ENCODE measurements at regions not wholly inside any gene's neighbourhood (a gene's known extent, or its start where the extent isn't known, plus 50 kb on each side); places are given as distances from the start of the nearest gene placed in this dataset.

DNA sequence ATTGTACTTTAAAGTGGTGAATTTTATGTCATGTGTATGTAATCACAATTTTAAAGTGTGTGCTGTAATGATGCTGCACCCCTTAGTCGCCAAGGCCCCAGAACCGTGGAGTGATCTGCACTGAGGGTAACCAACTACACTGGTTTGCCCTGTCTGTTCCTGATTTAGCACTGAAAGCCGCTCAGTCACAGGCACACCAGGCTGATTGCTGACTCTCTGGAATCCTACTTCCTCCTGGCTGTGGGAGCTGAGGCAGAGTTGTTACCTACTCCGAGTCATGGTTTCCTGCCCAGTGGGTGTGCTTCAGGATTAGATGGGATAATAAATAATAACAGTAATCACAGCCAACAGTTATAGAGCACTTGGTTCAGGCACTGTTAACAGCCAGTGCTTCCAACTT is 645.4 kb downstream of the BCOR start:
- no peak for DNase-seq

DNA sequence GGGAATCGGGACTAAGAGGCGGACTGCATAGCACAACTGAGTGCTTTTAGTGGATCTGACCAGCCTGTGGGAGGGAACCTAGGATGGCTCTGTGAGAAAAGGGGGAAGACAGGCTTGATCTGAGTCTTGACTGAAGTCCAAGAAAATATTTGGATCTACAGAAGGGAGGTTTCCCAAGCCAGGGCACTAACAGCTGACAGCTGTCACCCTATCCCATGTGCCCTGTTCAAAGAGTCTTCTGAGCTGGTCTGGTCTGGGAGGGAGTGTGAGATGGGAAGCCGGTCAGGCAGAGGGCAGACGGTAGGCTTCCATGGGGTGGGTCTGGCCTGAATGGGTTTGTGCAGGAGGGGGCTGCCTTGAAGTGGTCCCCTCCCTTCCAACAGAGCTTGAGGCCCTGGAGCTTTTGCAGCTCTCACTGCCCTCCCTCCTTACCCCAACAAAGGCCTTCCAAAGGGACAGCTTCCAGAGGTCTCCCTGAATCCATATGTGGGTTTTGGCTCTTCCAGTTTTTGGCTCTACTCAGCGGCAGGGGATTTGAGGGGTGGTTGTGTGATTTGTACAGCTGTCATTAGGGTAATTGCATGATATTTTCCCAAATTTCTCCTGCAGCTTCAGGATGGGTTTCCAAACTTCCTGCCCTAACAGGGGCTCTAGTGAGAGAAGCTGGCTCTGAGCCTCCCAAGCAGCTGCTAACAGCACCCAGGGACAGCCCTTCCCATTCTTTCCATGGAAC is 643.7 kb downstream of the BCOR start:
- peak; percentile 55 for DNase-seq

DNA sequence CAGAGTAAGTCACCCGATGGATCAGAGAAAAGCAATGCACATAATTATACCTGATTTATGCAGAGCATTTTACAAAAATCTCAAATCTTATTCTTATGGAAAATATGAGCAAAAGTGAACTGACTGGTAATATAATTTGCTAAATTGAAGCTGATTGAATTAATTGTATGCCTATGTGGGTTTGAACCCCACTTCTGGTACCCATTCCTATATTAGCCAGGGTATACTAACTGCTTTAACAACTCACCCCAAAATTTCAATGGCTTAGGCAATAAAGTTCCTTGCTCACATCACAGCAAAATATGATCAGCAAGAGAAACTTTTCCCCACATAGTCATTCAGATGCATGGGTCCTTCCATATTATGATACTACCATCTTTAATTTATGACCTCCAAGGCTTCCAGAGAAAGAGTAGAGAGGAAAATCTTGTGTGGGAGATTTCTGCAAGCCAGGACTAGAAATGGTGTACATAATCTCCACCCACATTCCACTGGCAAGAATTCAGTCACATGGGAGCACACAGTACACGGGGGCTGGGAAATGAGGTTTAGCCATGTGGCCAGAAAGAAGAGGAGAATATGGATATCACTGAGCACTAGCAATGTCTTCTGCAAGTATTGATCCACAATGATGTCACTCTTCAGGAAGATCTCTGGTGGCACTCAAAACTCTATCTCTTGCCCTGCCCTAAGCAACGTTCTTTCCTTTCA is 640.7 kb downstream of the BCOR start:
- DNase-seq, result no peak

DNA sequence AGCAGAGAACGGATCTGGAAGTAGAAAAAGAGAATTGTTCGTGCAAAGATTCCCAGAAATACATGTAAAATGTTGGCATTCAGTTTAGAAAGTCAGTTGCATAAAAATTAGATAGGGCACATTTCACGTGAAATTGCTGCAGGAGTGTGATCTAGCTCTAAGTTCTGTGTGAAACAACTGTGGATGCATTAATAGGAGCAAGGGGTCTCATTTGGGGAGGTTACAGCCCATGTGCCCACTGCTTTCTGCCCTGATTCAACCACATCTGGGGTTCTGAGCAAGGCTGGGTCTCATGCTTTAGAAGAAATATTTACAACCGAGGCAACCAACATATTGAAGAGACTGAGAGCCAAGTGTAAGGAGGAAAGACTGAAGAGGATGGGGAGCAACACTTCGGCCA is 639.0 kb downstream of the BCOR start:
- DNase-seq, result no peak

- DNase-seq, result no peak
Measured at GRCh38 chrX:39459204-39459603, 638.6 kb downstream of the BCOR start.

DNA sequence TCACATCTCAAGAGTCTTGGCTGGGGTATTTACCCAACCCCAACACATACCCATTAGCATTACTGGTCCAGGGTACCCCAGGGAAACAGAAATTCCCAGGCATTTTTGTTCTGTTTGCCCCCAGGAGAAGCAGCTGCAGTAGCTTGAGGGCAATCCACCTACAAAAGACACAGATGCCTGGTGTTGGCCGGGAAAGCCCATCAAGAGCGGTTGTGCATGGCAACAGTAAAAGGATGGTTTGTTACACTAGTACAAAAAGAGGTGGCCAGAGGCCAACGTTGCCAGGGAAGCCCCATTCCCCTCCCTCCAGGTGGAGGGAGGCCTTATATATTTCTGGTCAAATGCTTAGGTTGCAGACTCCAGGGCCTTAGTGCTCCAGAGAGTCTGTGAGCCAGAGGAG is 637.8 kb downstream of the BCOR start:
- DNase-seq, result no peak

DNA sequence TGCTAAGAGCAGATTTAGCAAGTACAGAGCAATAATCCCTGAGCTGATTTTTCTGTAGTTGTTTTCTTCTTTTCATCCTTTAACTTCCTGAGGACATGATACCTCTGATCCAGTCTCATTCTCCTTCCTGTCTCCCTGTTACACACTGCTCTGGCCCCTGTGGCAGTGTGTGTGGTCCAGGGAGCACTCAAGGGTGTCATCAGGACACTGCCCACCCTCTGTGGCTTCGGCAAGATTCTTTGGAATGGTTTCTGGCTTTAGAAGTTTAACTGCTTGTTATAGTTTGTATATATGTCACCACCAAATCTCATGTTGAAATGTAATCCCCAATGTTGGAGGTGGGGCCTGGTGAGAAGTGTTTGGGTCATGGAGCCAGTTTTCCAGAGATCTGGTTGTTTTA is 637.3 kb downstream of the BCOR start:
- DNase-seq, result no peak

- DNase-seq, result no peak
Measured at GRCh38 chrX:39462835-39463234, 634.9 kb downstream of the BCOR start.

DNA sequence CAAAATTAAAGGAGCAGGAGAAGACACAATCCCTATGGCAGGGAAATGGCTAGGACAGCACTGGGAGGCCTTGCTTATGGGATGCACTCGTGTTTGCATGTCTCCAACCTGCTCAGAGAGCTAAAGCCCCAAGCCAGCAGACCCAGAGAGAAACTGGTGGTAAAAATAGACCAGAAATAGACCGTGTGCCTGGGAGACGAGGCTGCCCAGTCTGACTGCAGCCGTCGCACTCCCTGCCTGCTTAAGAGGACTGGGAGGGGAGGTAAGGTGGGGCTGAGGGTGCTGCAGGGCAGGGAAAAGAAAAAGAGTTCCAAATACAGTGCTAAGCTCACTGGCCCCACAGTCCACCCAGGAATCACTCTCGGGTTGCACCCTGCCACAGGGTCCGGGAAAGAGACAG is 633.5 kb downstream of the BCOR start:
- DNase-seq, result no peak

DNA sequence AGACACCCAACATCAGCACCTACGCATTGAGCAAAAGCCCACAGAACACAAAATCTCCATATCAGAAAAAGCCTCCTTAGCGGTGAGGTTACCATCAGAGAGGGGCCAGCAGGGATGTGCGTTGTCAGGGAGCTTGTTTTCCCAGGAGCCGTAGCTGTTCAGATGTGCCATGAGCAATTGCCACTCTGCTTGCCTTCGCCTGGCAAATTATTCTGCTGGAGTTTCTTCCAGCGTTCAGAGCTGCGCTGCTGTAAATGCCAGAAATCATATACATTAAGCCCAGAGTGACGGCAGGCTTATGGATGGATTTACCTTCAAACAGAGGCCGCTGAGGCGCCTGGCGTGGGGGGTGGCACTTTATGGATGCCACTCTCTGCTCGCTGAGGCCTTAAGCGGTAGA is 632.3 kb downstream of the BCOR start:
- no peak for DNase-seq

DNA sequence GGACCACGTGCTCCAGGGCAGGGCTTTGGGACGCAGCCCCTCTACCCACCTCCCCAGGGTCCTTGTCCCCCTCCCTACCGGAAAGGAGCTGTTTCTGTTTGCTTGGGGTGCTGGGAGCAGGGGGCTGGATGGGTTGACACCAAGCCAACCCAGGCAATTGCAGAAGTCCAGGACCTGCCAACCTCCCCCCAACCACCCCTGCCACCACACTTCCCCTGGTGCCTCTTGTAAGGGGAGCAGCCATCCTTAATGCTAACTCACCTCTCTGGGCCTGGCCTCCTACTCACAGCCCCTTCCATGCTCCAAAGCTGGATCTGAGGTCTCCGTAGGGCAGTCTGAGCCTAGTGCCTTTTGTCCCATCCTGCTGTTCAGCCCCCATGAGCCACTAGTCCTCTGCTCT is 631.9 kb downstream of the BCOR start:
- no peak for DNase-seq

GRCh38 chrX:39469126-39469525 is 628.6 kb downstream of the BCOR start:
- no peak for DNase-seq

- DNase-seq, result no peak
Measured at GRCh38 chrX:39470588-39471407, 627.0 kb downstream of the BCOR start.

GRCh38 chrX:39472161-39472560 is 625.6 kb downstream of the BCOR start:
- no peak for DNase-seq

DNA sequence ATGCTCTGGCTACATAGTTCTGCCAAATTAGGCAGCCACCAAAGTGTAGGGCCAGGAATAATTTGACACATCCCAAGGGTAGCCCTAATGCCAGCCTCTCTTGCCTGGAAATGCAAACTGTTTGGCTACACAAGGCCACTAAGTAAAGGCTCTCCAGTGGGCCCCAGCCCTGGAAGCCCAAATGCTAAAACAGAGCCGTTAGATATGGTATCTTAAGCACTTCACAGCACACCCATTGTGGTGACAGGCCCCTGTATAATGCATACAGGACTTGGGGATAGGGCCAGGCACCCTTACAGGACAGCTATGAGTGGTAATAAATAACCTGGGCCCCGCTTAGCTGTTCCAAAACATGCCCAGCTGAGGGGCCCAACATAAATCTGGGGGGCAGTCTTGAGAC is 623.9 kb downstream of the BCOR start:
- no peak for DNase-seq

GRCh38 chrX:39475372-39475771 is 622.4 kb downstream of the BCOR start:
- DNase-seq, result no peak

- DNase-seq, result peak; percentile 49
Measured at GRCh38 chrX:39476604-39477021, 621.1 kb downstream of the BCOR start.

DNA sequence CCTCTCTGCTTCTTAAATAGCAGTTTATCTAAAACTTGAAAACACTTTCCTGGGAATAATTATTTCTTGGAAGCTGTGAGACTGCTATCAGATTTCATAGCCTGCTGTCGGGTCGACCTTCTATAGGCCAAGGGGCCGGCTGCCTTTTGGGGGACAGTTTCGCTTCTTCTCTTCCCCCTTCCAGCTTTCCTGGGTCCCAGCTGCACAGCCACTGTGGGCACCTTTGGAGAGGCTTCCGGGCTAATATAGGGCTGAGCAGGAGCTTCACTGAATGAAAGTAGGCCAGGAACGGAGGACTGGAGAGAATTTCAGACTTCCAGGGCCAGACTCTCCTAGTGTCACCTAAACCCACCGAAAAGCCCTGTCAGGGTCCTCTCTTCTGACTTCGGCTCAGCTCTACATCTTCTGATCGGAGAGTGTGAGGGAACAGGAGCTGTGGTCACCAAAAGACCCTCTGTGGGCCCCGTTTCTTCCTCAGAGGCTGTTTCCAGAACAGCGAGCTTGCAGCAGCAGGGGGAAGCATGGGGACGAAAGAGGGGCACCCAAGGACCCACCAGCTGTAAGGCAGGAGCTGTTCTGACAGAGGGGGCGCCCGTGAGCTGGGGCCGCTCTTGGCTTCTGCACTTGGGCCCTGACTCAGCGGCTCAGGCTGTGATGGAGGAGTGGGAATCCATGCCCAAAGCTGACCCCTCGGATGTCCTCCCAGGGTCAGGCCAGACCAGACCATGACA is 620.6 kb downstream of the BCOR start:
- peak; percentile 17 for DNase-seq

DNA sequence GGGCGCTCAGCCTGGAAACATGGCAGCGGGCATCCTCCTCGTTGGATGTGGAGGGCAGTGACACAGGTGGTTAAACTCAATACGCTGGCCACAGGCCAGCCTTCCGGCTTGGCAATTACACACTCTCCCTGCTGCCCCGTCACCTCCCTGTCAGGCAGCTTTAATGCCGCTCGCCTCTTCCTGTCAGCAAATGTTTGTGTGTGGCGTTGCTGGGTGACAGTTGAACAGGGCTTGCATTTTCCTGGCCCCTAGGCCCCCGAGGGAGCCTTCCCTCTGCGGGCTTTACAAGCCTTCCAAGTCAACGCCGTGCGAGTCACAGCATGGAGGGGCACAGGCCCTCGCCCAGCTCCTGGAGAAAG is 620.0 kb downstream of the BCOR start:
- no peak for DNase-seq

- no peak for DNase-seq
Measured at GRCh38 chrX:39479856-39480255, 617.9 kb downstream of the BCOR start.

DNA sequence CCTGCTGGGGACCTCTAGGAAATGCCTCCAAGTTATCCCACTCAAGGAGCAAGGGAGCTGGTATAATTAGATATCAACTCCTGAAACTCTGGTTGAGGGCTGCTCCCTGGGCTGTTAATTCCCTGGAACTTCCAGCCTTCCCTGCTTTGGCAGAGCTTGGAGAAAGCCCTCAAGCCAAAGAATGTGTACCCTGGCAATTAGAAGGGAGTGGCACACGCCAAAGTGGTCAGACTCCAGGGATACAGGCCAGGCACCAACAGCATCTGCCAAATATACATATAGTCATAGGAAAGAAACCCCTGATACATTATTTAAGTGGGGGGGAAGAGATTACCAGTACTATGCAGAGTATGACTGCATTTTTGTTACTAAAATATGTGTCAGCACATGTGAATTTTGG is 616.8 kb downstream of the BCOR start:
- no peak for DNase-seq

DNA sequence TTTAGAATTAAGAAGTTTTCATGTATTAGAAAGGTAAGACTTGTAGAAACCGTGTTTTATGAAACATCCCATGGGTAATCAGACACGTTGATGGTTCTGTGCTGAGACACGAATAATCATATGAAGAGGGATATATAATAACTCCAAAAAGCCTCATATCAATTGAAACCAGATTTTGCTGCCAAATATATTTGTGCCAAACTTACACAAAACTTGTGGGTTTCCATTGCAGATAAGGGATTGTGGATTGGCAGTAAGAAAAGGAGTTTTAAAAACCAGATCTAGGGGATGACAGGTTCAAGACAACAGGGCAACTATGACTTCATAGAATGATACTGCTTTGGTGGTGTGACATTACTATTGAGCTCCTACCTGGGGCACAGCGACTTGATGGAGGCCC is 616.1 kb downstream of the BCOR start:
- no peak for DNase-seq

Data from NCI-H82 (cell line).